WTC11 (cell line): ENCODE measurements at regions not wholly inside any gene's neighbourhood (a gene's known extent, or its start where the extent isn't known, plus 50 kb on each side); places are given as distances from the start of the nearest gene placed in this dataset.

Source experiments
- ATAC-seq: fragments of 200-7000 bp; cut with Tn5 transposase; 2 replicates; pipeline ENCODE4 v1.10.0; 2021; ENCODE audit warnings: mild to moderate bottlenecking, moderate library complexity
- CTCF ChIA-PET: fragments of 300-600 bp; sonication (Branson Sonifier 250); formaldehyde crosslinking; loops from one replicate; lab custom pipeline; 2021; ENCODE audit warnings: antibody characterized with exemption; lab: Charles Lee
- POLR2A ChIA-PET: fragments of 350-600 bp; sonication (Branson Sonifier 250); formaldehyde crosslinking; loops from one replicate; lab custom pipeline; 2021; ENCODE audit warnings: antibody characterized with exemption; lab: Charles Lee
- DNase-seq: peaks from one replicate; pipeline ENCODE4 v3.0.0; 2021; ENCODE audit warnings: low spot score
- H3K27ac Mint-ChIP-seq: 2 replicates; pipeline ENCODE4 v1.8.0; 2021; ENCODE audit warnings: mixed read lengths
- H3K27me3 Mint-ChIP-seq: 2 replicates; pipeline ENCODE4 v1.8.0; 2021; ENCODE audit warnings: low read depth, mild to moderate bottlenecking, moderate library complexity, mixed read lengths
- H3K36me3 Mint-ChIP-seq: 2 replicates; pipeline ENCODE4 v1.8.0; 2021; ENCODE audit warnings: mixed read lengths
- H3K4me1 Mint-ChIP-seq: 2 replicates; pipeline ENCODE4 v1.8.0; 2022; ENCODE audit warnings: mixed read lengths
- H3K4me3 Mint-ChIP-seq: 2 replicates; pipeline ENCODE4 v1.8.0; 2021; ENCODE audit warnings: mild to moderate bottlenecking, moderate library complexity, mixed read lengths
- H3K9me3 Mint-ChIP-seq: 2 replicates; pipeline ENCODE4 v1.8.0; 2021; ENCODE audit warnings: mixed read lengths
- CBFB ChIP-seq: sonication (generic); formaldehyde crosslinking; IDR thresholded peaks from 2 replicates; pipeline ENCODE4 v1.8.1; 2022; ENCODE audit warnings: mild to moderate bottlenecking, low read depth, missing genetic modification reagents
- CREB1 ChIP-seq: sonication (generic); formaldehyde crosslinking; IDR thresholded peaks from 2 replicates; pipeline ENCODE4 v1.8.0; 2023; ENCODE audit warnings: mild to moderate bottlenecking, missing genetic modification reagents
- MXD4 ChIP-seq: fragments of 250-450 bp; sonication (Bioruptor Pico); IDR thresholded peaks from 2 replicates; pipeline ENCODE4 v1.8.0; 2021; ENCODE audit warnings: mild to moderate bottlenecking, moderate library complexity, borderline replicate concordance
- MYBL2 ChIP-seq: sonication (generic); formaldehyde crosslinking; IDR thresholded peaks from 2 replicates; pipeline ENCODE4 v1.8.1; 2023; ENCODE audit warnings: mild to moderate bottlenecking, moderate library complexity, missing genetic modification reagents
- NFATC4 ChIP-seq: fragments of 250-450 bp; sonication (Bioruptor Pico); IDR thresholded peaks from 2 replicates; pipeline ENCODE4 v1.9.0; 2021; ENCODE audit warnings: mild to moderate bottlenecking
- NFE2L1 ChIP-seq: sonication (generic); formaldehyde crosslinking; IDR thresholded peaks from 2 replicates; pipeline ENCODE4 v1.8.1; 2023; ENCODE audit warnings: missing genetic modification reagents
- NR1H2 ChIP-seq: sonication (generic); formaldehyde crosslinking; IDR thresholded peaks from 2 replicates; pipeline ENCODE4 v1.9.0; 2021; ENCODE audit warnings: mild to moderate bottlenecking, moderate library complexity, missing genetic modification reagents
- PRRX2 ChIP-seq: fragments of 250-450 bp; sonication (Bioruptor Pico); IDR thresholded peaks from 2 replicates; pipeline ENCODE4 v1.8.0; 2021; ENCODE audit warnings: mild to moderate bottlenecking
- SMAD3 ChIP-seq: sonication (generic); formaldehyde crosslinking; IDR thresholded peaks from 2 replicates; pipeline ENCODE4 v1.8.0; 2022; ENCODE audit warnings: missing genetic modification reagents, mild to moderate bottlenecking, borderline replicate concordance
- ZBTB21 ChIP-seq: sonication (generic); formaldehyde crosslinking; IDR thresholded peaks from 2 replicates; pipeline ENCODE4 v1.8.1; 2023; ENCODE audit warnings: mild to moderate bottlenecking, missing genetic modification reagents, borderline replicate concordance
- ZNF232 ChIP-seq: sonication (generic); formaldehyde crosslinking; IDR thresholded peaks from 2 replicates; pipeline ENCODE4 v1.8.0; 2022; ENCODE audit warnings: mild to moderate bottlenecking, missing genetic modification reagents
- ZNF423 ChIP-seq: fragments of 250-450 bp; sonication (Bioruptor Pico); IDR thresholded peaks from 2 replicates; pipeline ENCODE4 v2.1.2; 2022; ENCODE audit warnings: mild to moderate bottlenecking, moderate library complexity
- ZNF671 ChIP-seq: fragments of 250-450 bp; sonication (Bioruptor Pico); IDR thresholded peaks from 2 replicates; pipeline ENCODE4 v1.8.0; 2021; ENCODE audit warnings: mild to moderate bottlenecking
- TF ChIP-seq, protein P1 (sequence below): fragments of 250-450 bp; sonication (Bioruptor Pico); IDR thresholded peaks from 2 replicates; pipeline ENCODE4 v2.1.2; 2022; ENCODE audit warnings: mild to moderate bottlenecking, moderate library complexity
- TF ChIP-seq, protein P2 (sequence below): sonication (generic); formaldehyde crosslinking; IDR thresholded peaks from 2 replicates; pipeline ENCODE4 v1.8.1; 2022; ENCODE audit warnings: mild to moderate bottlenecking, moderate library complexity, missing genetic modification reagents
- TF ChIP-seq, protein P3 (sequence below): sonication (generic); formaldehyde crosslinking; IDR thresholded peaks from 2 replicates; pipeline ENCODE4 v1.8.0; 2023; ENCODE audit warnings: missing genetic modification reagents, mild to moderate bottlenecking, borderline replicate concordance
- TF ChIP-seq, protein P4 (sequence below): sonication (generic); formaldehyde crosslinking; IDR thresholded peaks from 2 replicates; pipeline ENCODE4 v1.8.1; 2023; ENCODE audit warnings: mild to moderate bottlenecking, missing genetic modification reagents, moderate library complexity
- TF ChIP-seq, protein P5 (sequence below): sonication (generic); formaldehyde crosslinking; conservative IDR thresholded peaks from 2 replicates; pipeline ENCODE4 v1.8.1; 2023; ENCODE audit warnings: mild to moderate bottlenecking, low read depth, missing genetic modification reagents, moderate library complexity

DNA sequence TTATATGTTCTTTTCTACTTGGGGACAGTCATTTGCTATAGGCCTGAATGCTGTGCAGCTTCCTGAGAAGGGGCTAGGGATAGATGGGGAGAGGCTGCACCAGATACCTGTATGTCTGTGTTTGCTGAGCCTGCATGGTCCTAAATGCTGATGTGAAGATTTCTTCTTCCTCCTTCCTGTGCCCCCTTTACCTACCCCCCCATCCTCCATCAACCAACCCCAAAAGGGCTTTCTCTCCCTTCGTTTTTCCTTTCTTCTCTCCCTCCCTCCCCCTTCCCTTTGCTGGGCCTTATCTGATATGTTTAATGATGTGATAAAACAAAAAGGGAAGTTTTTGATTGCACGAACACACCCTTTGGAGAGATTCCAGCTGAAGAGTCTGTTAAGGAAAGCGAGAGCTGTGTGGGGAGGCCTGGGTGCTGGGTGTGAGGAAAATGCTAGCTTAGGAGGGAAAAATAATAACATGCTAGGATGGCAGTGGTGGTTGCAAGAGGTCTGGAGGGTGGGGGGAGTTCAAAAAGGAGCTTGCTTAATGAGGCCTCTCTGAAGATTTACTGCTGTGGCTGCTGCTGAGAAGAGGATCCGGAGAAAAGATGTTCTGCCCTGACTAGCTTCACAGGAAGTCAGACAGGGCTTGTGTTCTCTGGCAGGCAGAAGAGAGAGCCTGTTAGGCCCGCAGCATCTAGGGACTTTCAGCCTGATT is 101.8 kb downstream of the SAMD9 start (continued):
- TF ChIP-seq, protein P1, sequence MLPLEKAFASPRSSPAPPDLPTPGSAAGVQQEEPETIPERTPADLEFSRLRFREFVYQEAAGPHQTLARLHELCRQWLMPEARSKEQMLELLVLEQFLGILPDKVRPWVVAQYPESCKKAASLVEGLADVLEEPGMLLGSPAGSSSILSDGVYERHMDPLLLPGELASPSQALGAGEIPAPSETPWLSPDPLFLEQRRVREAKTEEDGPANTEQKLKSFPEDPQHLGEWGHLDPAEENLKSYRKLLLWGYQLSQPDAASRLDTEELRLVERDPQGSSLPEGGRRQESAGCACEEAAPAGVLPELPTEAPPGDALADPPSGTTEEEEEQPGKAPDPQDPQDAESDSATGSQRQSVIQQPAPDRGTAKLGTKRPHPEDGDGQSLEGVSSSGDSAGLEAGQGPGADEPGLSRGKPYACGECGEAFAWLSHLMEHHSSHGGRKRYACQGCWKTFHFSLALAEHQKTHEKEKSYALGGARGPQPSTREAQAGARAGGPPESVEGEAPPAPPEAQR (CRISPR knock-in tag), result no peak
- TF ChIP-seq ZBTB21 (CRISPR knock-in tag), result no peak
- TF ChIP-seq, protein P2, sequence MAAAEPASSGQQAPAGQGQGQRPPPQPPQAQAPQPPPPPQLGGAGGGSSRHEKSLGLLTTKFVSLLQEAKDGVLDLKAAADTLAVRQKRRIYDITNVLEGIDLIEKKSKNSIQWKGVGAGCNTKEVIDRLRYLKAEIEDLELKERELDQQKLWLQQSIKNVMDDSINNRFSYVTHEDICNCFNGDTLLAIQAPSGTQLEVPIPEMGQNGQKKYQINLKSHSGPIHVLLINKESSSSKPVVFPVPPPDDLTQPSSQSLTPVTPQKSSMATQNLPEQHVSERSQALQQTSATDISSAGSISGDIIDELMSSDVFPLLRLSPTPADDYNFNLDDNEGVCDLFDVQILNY (CRISPR knock-in tag), result no peak
- TF ChIP-seq, all 79 proteins: peak for 0

DNA sequence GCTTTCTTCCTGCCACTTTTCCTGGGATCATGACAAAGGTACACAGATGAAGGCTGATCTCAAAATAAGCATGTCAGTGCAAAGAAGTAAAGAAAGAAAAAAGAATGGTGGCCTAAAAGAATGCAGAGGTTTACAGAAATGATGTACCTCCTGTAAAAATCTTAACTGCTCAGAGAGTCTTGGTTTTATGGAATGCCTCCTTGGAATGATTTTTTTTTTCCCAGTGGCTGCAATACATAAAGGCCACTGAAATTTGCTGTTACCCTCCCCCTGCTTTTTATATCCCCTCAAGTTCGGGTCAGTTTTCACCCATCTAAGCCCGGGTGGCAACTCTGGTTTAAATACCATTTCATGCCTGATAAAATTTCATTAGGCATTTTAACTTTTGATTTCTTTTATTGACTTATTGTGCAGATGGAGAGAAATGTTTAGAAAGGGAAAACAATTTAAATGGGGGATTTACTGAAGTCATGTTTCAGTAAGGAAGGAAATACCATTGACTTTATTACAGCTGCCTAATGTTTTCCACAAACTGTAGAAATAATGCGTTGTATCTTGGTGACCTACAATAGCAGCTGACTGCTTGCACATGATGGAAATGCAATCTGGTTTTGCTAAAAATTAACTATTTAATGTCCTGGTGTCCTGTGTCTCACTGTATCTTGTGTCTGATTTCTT is 102.5 kb downstream of the SAMD9 start:
- H3K4me3 Mint-ChIP-seq, result no peak overlapping the region
- no peaks in the 10 kb centered on the region for H3K36me3 Mint-ChIP-seq
- DNase-seq (no peak), ATAC-seq (no peak)
- TF ChIP-seq, protein P3, sequence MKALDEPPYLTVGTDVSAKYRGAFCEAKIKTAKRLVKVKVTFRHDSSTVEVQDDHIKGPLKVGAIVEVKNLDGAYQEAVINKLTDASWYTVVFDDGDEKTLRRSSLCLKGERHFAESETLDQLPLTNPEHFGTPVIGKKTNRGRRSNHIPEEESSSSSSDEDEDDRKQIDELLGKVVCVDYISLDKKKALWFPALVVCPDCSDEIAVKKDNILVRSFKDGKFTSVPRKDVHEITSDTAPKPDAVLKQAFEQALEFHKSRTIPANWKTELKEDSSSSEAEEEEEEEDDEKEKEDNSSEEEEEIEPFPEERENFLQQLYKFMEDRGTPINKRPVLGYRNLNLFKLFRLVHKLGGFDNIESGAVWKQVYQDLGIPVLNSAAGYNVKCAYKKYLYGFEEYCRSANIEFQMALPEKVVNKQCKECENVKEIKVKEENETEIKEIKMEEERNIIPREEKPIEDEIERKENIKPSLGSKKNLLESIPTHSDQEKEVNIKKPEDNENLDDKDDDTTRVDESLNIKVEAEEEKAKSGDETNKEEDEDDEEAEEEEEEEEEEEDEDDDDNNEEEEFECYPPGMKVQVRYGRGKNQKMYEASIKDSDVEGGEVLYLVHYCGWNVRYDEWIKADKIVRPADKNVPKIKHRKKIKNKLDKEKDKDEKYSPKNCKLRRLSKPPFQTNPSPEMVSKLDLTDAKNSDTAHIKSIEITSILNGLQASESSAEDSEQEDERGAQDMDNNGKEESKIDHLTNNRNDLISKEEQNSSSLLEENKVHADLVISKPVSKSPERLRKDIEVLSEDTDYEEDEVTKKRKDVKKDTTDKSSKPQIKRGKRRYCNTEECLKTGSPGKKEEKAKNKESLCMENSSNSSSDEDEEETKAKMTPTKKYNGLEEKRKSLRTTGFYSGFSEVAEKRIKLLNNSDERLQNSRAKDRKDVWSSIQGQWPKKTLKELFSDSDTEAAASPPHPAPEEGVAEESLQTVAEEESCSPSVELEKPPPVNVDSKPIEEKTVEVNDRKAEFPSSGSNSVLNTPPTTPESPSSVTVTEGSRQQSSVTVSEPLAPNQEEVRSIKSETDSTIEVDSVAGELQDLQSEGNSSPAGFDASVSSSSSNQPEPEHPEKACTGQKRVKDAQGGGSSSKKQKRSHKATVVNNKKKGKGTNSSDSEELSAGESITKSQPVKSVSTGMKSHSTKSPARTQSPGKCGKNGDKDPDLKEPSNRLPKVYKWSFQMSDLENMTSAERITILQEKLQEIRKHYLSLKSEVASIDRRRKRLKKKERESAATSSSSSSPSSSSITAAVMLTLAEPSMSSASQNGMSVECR, result no peak
- TF ChIP-seq NR1H2 (no peak), ZNF671 (CRISPR knock-in tag) (no peak), SMAD3 (CRISPR knock-in tag) (no peak), ZNF423 (CRISPR knock-in tag) (no peak), MXD4 (CRISPR knock-in tag) (no peak), NFATC4 (CRISPR knock-in tag) (no peak), NFE2L1 (CRISPR knock-in tag) (no peak), CBFB (CRISPR knock-in tag) (no peak), CREB1 (CRISPR knock-in tag) (no peak), MYBL2 (CRISPR knock-in tag) (no peak), PRRX2 (no peak), ZNF232 (CRISPR knock-in tag) (no peak)
- TF ChIP-seq, protein P4, sequence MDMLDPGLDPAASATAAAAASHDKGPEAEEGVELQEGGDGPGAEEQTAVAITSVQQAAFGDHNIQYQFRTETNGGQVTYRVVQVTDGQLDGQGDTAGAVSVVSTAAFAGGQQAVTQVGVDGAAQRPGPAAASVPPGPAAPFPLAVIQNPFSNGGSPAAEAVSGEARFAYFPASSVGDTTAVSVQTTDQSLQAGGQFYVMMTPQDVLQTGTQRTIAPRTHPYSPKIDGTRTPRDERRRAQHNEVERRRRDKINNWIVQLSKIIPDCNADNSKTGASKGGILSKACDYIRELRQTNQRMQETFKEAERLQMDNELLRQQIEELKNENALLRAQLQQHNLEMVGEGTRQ (CRISPR knock-in tag), result no peak
- TF ChIP-seq, protein P5, sequence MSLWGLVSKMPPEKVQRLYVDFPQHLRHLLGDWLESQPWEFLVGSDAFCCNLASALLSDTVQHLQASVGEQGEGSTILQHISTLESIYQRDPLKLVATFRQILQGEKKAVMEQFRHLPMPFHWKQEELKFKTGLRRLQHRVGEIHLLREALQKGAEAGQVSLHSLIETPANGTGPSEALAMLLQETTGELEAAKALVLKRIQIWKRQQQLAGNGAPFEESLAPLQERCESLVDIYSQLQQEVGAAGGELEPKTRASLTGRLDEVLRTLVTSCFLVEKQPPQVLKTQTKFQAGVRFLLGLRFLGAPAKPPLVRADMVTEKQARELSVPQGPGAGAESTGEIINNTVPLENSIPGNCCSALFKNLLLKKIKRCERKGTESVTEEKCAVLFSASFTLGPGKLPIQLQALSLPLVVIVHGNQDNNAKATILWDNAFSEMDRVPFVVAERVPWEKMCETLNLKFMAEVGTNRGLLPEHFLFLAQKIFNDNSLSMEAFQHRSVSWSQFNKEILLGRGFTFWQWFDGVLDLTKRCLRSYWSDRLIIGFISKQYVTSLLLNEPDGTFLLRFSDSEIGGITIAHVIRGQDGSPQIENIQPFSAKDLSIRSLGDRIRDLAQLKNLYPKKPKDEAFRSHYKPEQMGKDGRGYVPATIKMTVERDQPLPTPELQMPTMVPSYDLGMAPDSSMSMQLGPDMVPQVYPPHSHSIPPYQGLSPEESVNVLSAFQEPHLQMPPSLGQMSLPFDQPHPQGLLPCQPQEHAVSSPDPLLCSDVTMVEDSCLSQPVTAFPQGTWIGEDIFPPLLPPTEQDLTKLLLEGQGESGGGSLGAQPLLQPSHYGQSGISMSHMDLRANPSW, result no peak
- POLR2A ChIA-PET, result no interaction called here
- peaks cover 21% of the 10 kb centered on the region for H3K4me1 Mint-ChIP-seq
- CTCF ChIA-PET, result no interaction called here
- no peaks in the 10 kb centered on the region for H3K9me3 Mint-ChIP-seq
- H3K27me3 Mint-ChIP-seq, result no peaks in the 10 kb centered on the region; the same call in 1 of the 2 replicates
- no peak overlapping the region for H3K27ac Mint-ChIP-seq
